ENCODE measurements at regions not wholly inside any gene's neighbourhood (a gene's known extent, or its start where the extent isn't known, plus 50 kb on each side); places are given as distances from the start of the nearest gene placed in this dataset.
A peak's percentile ranks its signal among the peaks of the same experiment; 100 is the strongest.

GRCh38 chrX:113802837-113803236 is 781.0 kb upstream of the HTR2C start:
- Histone ChIP-seq H2AFZ (ENCODE audit: low read length) (no peak overlapping the region), H4K91ac (replicated peaks; ENCODE audit: insufficient read length, low read length) (no peak overlapping the region), H3K79me2 (ENCODE audit: control insufficient read depth in 1 of 2, insufficient read depth in 2 of 2, low read length in 2 of 2) (no peaks in the 10 kb centered on the region), H4K20me1 (replicated peaks in 1 of 2; ENCODE audit: control insufficient read depth in 1 of 2, insufficient read depth in 2 of 2, low read length in 2 of 2) (no peaks in the 10 kb centered on the region), H2BK12ac (ENCODE audit: low read depth, low read length) (no peak overlapping the region), H2AK5ac (ENCODE audit: low read depth, low read length) (no peak overlapping the region), H2BK15ac (ENCODE audit: low read length) (no peak overlapping the region), H2BK5ac (ENCODE audit: low read depth, low read length) (no peak overlapping the region), H3K14ac (ENCODE audit: insufficient read length) (no peak overlapping the region), H3K79me1 (ENCODE audit: low read depth, low read length) (no peaks in the 10 kb centered on the region), H3K9me3 (ENCODE audit: insufficient read depth in 2 of 2, low read depth in 1 of 2, low read length in 1 of 2) (no peaks in the 10 kb centered on the region), H3K4me2 (ENCODE audit: insufficient read depth in 1 of 2, low read depth in 2 of 2, low read length in 2 of 2) (no peak overlapping the region), H3K23me2 (ENCODE audit: low read depth, low read length) (no peaks in the 10 kb centered on the region), H3K23ac (ENCODE audit: insufficient read length) (no peak overlapping the region), H3K27me3 (replicated peaks in 1 of 4; ENCODE audit: control insufficient read depth in 3 of 4, extremely low read depth in 1 of 4, insufficient read depth in 3 of 4, low read length in 3 of 4) (no peaks in the 10 kb centered on the region), H3K18ac (ENCODE audit: extremely low read depth, low read length) (no peak overlapping the region), H3K36me3 (ENCODE audit: control insufficient read depth in 2 of 4, insufficient read depth in 4 of 4, low read length in 3 of 4) (no peaks in the 10 kb centered on the region; a peak in 1 of 8 replicates), H3K9ac (replicated peaks in 1 of 4; ENCODE audit: extremely low read depth in 1 of 4, low read depth in 3 of 4, low read length in 3 of 4) (no peak overlapping the region), H3K4me3 (ENCODE audit: extremely low read depth in 1 of 4, insufficient read depth in 2 of 4, low read depth in 3 of 4, low read length in 4 of 4) (no peak overlapping the region), H2BK20ac (ENCODE audit: low read length) (no peak overlapping the region), H4K5ac (ENCODE audit: insufficient read length, low read depth, low read length) (no peak overlapping the region), H3K56ac (replicated peaks; ENCODE audit: insufficient read length, low read depth, low read length) (no peak overlapping the region), H3K4ac (replicated peaks; ENCODE audit: insufficient read length, low read depth, low read length) (no peak overlapping the region), H3K27ac (ENCODE audit: low read depth, low read length) (no peak overlapping the region), H3K4me1 (replicated peaks in 1 of 4; ENCODE audit: control insufficient read depth in 3 of 4, insufficient read depth in 4 of 4, low read length in 3 of 4) (peaks cover 0 to 7% (median 2%) of the 10 kb centered on the region in 4 experiments; a peak in 2 of 7 replicates), H2BK120ac (replicated peaks; ENCODE audit: low read depth, low read length) (no peak overlapping the region), H4K8ac (ENCODE audit: extremely low read depth, insufficient read depth, low read length) (no peak overlapping the region)
- POLR2A ChIA-PET (ENCODE audit: partially characterized antibody), result no interaction called here
- FAIRE-seq (peak; percentile 28), DNase-seq (ENCODE audit: low read depth in 1 of 2, low spot score in 2 of 2) (no peak)
- CTCF ChIA-PET (ENCODE audit: partially characterized antibody), result interaction anchor here (0.6 to 0.7 kb wide), 2 partner anchors 243 to 313 kb away, joined by 3 read pairs; no protein-coding TSS in a partner anchor
- WGBS, 2 experiments (ENCODE audit: extremely low coverage in 1 of 2, insufficient coverage in 1 of 2, insufficient read length in 1 of 2, insufficient replicate concordance in 2 of 2, low coverage in 1 of 2, low lambda C conversion rate in 2 of 2, missing lambda C conversion rate in 1 of 2), result 75% methylated on average over 4 of the region's 4 CpGs; no CpG with 5 or more reads in 1 of the 2 experiments
- TF ChIP-seq MAX (IDR thresholded peaks at IDR 0.05) (no peak), POU5F1 (IDR thresholded peaks at IDR 0.05; ENCODE audit: low read depth, low read length) (no peak), HDAC6 (IDR thresholded peaks at IDR 0.05; ENCODE audit: low read depth, low read length) (no peak), FOSL1 (IDR thresholded peaks at IDR 0.05; ENCODE audit: insufficient read depth, low read depth, low read length) (no peak), RFX5 (IDR thresholded peaks at IDR 0.05; ENCODE audit: borderline replicate concordance, low read depth, low read length) (no peak), E2F6 (IDR thresholded peaks at IDR 0.05) (no peak), RBBP5 (IDR thresholded peaks at IDR 0.05; ENCODE audit: borderline replicate concordance, low read depth, low read length) (no peak), TAF1 (IDR thresholded peaks at IDR 0.05; ENCODE audit: low read depth, low read length) (no peak), RAD21 (IDR thresholded peaks at IDR 0.05 in 1 of 2, conservative IDR thresholded peaks at IDR 0.05 in 1 of 2; ENCODE audit: low read depth in 2 of 2, low read length in 2 of 2) (no peak), EZH2 (IDR thresholded peaks at IDR 0.05; ENCODE audit: low read depth, low read length, severe bottlenecking) (no peak), PHF8 (conservative IDR thresholded peaks at IDR 0.05; ENCODE audit: low read depth, low read length) (no peak), HDAC2 (IDR thresholded peaks at IDR 0.05; ENCODE audit: borderline replicate concordance in 1 of 2, low read depth in 2 of 2, low read length in 2 of 2) (no peak), SIRT6 (IDR thresholded peaks at IDR 0.05; ENCODE audit: low read length) (no peak)
